H1 (cell line): ENCODE measurements at regions not wholly inside any gene's neighbourhood (a gene's known extent, or its start where the extent isn't known, plus 50 kb on each side); places are given as distances from the start of the nearest gene placed in this dataset.

ENCODE experiments used
- CTCF ChIA-PET: fragments of 300-600 bp; sonication (Branson Sonifier 250); formaldehyde crosslinking; loops from one replicate; lab custom pipeline; 2021; ENCODE audit not compliant: partially characterized antibody; lab: Charles Lee
- POLR2A ChIA-PET: fragments of 300-600 bp; sonication (Branson Sonifier 250); formaldehyde crosslinking; loops from one replicate; lab custom pipeline; 2021; ENCODE audit warnings: inconsistent platforms; ENCODE audit not compliant: partially characterized antibody; lab: Charles Lee
- DNase-seq, 2 experiments: peaks; one replicate each; pipeline versions ENCODE4 v3.0.0 to v3.0.0-alpha.2; 2010 to 2022; ENCODE audit warnings: low spot score in 2 of 2, low read depth in 1 of 2, mixed read lengths in 1 of 2
- FAIRE-seq: peaks from 2 replicates; lab custom pipeline; 2011; peaks lifted over from hg19 to GRCh38; lab: Jason Lieb, UNC
- H2AFZ ChIP-seq: 2 replicates; pipeline ENCODE4 v1.8.1; 2012; ENCODE audit warnings: low read length, inconsistent platforms
- H2AK5ac ChIP-seq: 2 replicates; pipeline ENCODE4 v1.6.1; 2013; ENCODE audit warnings: low read depth, low read length
- H2BK120ac ChIP-seq: replicated peaks from 2 replicates; pipeline ENCODE3; 2013; ENCODE audit warnings: low read depth, low read length, inconsistent platforms
- H2BK12ac ChIP-seq: 2 replicates; pipeline ENCODE4 v1.6.1; 2013; ENCODE audit warnings: low read depth, low read length
- H2BK15ac ChIP-seq: 2 replicates; pipeline ENCODE4 v1.6.1; 2013; ENCODE audit warnings: low read length
- H2BK20ac ChIP-seq: 2 replicates; pipeline ENCODE4 v1.6.1; 2013; ENCODE audit warnings: low read length
- H2BK5ac ChIP-seq: 2 replicates; pipeline ENCODE4 v1.6.1; 2013; ENCODE audit warnings: low read depth, low read length
- H3K14ac ChIP-seq: 2 replicates; pipeline ENCODE4 v1.6.1; 2013; ENCODE audit warnings: inconsistent platforms; ENCODE audit not compliant: insufficient read length
- H3K18ac ChIP-seq: 2 replicates; pipeline ENCODE4 v1.6.1; 2013; ENCODE audit warnings: low read length; ENCODE audit errors: extremely low read depth
- H3K23ac ChIP-seq: 2 replicates; pipeline ENCODE4 v1.6.1; 2013; ENCODE audit warnings: inconsistent platforms; ENCODE audit not compliant: insufficient read length
- H3K23me2 ChIP-seq: 2 replicates; pipeline ENCODE4 v1.6.1; 2013; ENCODE audit warnings: low read depth, low read length
- H3K27ac ChIP-seq: 2 replicates; pipeline ENCODE4 v1.6.1; 2011; ENCODE audit warnings: low read depth, low read length, inconsistent platforms
- H3K27me3 ChIP-seq, 4 experiments: replicated peaks in 1 of 4; 1 replicate in 1 of 4; 2 replicates in 3 of 4; pipeline versions ENCODE4 v1.6.1 to v1.8.1; 2011 to 2013; ENCODE audit warnings: low read length in 3 of 4, mild to moderate bottlenecking in 3 of 4, inconsistent platforms in 2 of 4, mixed read lengths in 2 of 4, moderate library complexity in 1 of 4; ENCODE audit not compliant: control insufficient read depth in 3 of 4, insufficient read depth in 3 of 4; ENCODE audit errors: extremely low read depth in 1 of 4
- H3K36me3 ChIP-seq, 4 experiments: 2 replicates each; pipeline versions ENCODE4 v1.6.1 to v1.8.1; 2011 to 2013; ENCODE audit warnings: mild to moderate bottlenecking in 4 of 4, low read length in 3 of 4, moderate library complexity in 2 of 4, control low read depth in 1 of 4, inconsistent platforms in 1 of 4; ENCODE audit not compliant: insufficient read depth in 4 of 4, control insufficient read depth in 2 of 4
- H3K4ac ChIP-seq: replicated peaks from 2 replicates; pipeline ENCODE3; 2013; ENCODE audit warnings: low read length, low read depth, mixed read lengths, inconsistent platforms; ENCODE audit not compliant: insufficient read length
- H3K4me1 ChIP-seq, 4 experiments: replicated peaks in 1 of 4; 1 replicate in 1 of 4; 2 replicates in 3 of 4; pipeline versions ENCODE4 v1.6.1 to v1.8.1; 2011 to 2013; ENCODE audit warnings: low read length in 3 of 4, inconsistent platforms in 2 of 4, mixed read lengths in 1 of 4; ENCODE audit not compliant: insufficient read depth in 4 of 4, control insufficient read depth in 3 of 4
- H3K4me2 ChIP-seq, 2 experiments: 2 replicates each; pipeline versions ENCODE4 v1.6.1 to v1.8.1; 2011 to 2013; ENCODE audit warnings: low read depth in 2 of 2, low read length in 2 of 2, control low read depth in 1 of 2, inconsistent platforms in 1 of 2, mild to moderate bottlenecking in 1 of 2; ENCODE audit not compliant: insufficient read depth in 1 of 2
- H3K4me3 ChIP-seq, 4 experiments: fragments of 200-600, 300-600 bp in 1 of 4; sonication (generic), shearing (Covaris generic), sonication (Bioruptor Twin) in 1 of 4; 2 replicates each; pipeline versions ENCODE4 v1.5.1 to v1.8.1; 2011 to 2016; ENCODE audit warnings: low read length in 4 of 4, low read depth in 3 of 4, control low read depth in 2 of 4, inconsistent platforms in 2 of 4, mild to moderate bottlenecking in 2 of 4, mixed read lengths in 1 of 4, moderate library complexity in 1 of 4; ENCODE audit not compliant: insufficient read depth in 2 of 4; ENCODE audit errors: extremely low read depth in 1 of 4
- H3K56ac ChIP-seq: replicated peaks from 2 replicates; pipeline ENCODE3; 2013; ENCODE audit warnings: low read depth, mild to moderate bottlenecking, mixed read lengths, low read length, inconsistent platforms; ENCODE audit not compliant: insufficient read length
- H3K79me1 ChIP-seq: 2 replicates; pipeline ENCODE4 v1.6.1; 2013; ENCODE audit warnings: low read depth, low read length, control low read depth
- H3K79me2 ChIP-seq, 2 experiments: 2 replicates each; pipeline versions ENCODE4 v1.6.1 to v1.8.1; 2012 to 2013; ENCODE audit warnings: low read length in 2 of 2, mild to moderate bottlenecking in 2 of 2, inconsistent platforms in 1 of 2; ENCODE audit not compliant: insufficient read depth in 2 of 2, control insufficient read depth in 1 of 2
- H3K9ac ChIP-seq, 4 experiments: replicated peaks in 1 of 4; 1 replicate in 1 of 4; 2 replicates in 3 of 4; pipeline versions ENCODE4 v1.6.1 to v1.8.1; 2011 to 2013; ENCODE audit warnings: low read depth in 3 of 4, low read length in 3 of 4, control low read depth in 2 of 4, mild to moderate bottlenecking in 2 of 4, moderate library complexity in 2 of 4, inconsistent platforms in 1 of 4; ENCODE audit errors: extremely low read depth in 1 of 4
- H3K9me3 ChIP-seq, 2 experiments: 2 replicates each; pipeline versions ENCODE4 v1.6.1 to v1.8.1; 2012 to 2013; ENCODE audit warnings: mild to moderate bottlenecking in 2 of 2, moderate library complexity in 2 of 2, control low read depth in 1 of 2, inconsistent platforms in 1 of 2, low read depth in 1 of 2, low read length in 1 of 2, mixed read lengths in 1 of 2; ENCODE audit not compliant: insufficient read depth in 2 of 2
- H4K20me1 ChIP-seq, 2 experiments: replicated peaks in 1 of 2; 2 replicates each; pipeline versions ENCODE3 to v1.8.1; 2011 to 2013; ENCODE audit warnings: inconsistent platforms in 2 of 2, low read length in 2 of 2, mild to moderate bottlenecking in 1 of 2; ENCODE audit not compliant: insufficient read depth in 2 of 2, control insufficient read depth in 1 of 2
- H4K5ac ChIP-seq: 2 replicates; pipeline ENCODE4 v1.6.1; 2013; ENCODE audit warnings: low read length, low read depth, mixed read lengths, inconsistent platforms; ENCODE audit not compliant: insufficient read length
- H4K8ac ChIP-seq: 2 replicates; pipeline ENCODE4 v1.8.0; 2013; ENCODE audit warnings: mild to moderate bottlenecking, moderate library complexity, low read length, inconsistent platforms; ENCODE audit not compliant: insufficient read depth; ENCODE audit errors: extremely low read depth
- H4K91ac ChIP-seq: replicated peaks from 2 replicates; pipeline ENCODE3; 2013; ENCODE audit warnings: low read length, mixed read lengths, inconsistent platforms; ENCODE audit not compliant: insufficient read length
- WGBS, 2 experiments: shearing (Covaris generic) in 1 of 2; methylation state at CpG; one replicate each; pipeline versions ENCODE4 v1.1.6 to v1.1.7; 2013 to 2015; ENCODE audit warnings: low lambda C conversion rate in 2 of 2, mixed read lengths in 2 of 2, inconsistent platforms in 1 of 2, low coverage in 1 of 2, missing lambda C conversion rate in 1 of 2; ENCODE audit not compliant: insufficient replicate concordance in 2 of 2, insufficient coverage in 1 of 2, insufficient read length in 1 of 2; ENCODE audit errors: extremely low coverage in 1 of 2, missing lambda C conversion rate in 1 of 2; 5-methylcytosine and 5-hydroxymethylcytosine counted together
- TF ChIP-seq, protein P1 (sequence below): fragments of 300-600 bp; sonication (generic); IDR thresholded peaks from 2 replicates; pipeline ENCODE4 v1.7.1; 2012; ENCODE audit warnings: low read length, moderate library complexity, mild to moderate bottlenecking, inconsistent platforms; ENCODE audit not compliant: insufficient replicate concordance

DNA sequence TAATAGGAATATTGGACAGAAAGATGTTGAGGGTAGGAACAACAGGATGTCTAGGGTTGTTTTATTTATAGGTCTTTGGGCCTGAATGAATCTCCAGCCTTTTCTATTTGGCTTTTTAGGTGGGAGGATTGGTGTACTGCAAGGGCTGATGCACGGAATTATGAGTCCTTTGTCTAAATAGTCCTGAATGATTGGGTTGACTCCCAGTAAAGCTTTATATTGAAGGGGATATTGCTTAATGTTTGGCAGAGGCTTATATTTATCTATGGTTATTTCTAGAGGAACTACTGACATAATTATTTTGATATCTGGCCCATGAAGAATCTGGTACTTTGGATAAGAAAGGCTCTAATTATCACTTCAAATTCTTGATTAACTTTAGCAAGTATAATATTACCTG, 253.6 kb upstream of the AVPR1A start:
- no peak overlapping the region for H2BK120ac ChIP-seq
- no peak overlapping the region for H3K56ac ChIP-seq
- no peak overlapping the region for H3K18ac ChIP-seq
- no peak overlapping the region for H2AFZ ChIP-seq
- H3K23ac ChIP-seq, result no peak overlapping the region
- no peak for FAIRE-seq
- H3K4me2 ChIP-seq, result no peak overlapping the region
- H3K9me3 ChIP-seq, result no peaks in the 10 kb centered on the region
- no peak for DNase-seq
- no peak overlapping the region for H4K5ac ChIP-seq
- CTCF ChIA-PET, result interaction anchor here (1.4 kb wide), 1 partner anchor 128 kb away, joined by 3 read pairs; no protein-coding TSS in a partner anchor
- H2BK5ac ChIP-seq, result no peak overlapping the region
- H3K14ac ChIP-seq, result no peak overlapping the region
- no peak overlapping the region for H4K8ac ChIP-seq
- H2BK20ac ChIP-seq, result no peak overlapping the region
- H3K23me2 ChIP-seq, result no peaks in the 10 kb centered on the region
- no peak overlapping the region for H3K27ac ChIP-seq
- H3K79me2 ChIP-seq, result no peaks in the 10 kb centered on the region
- no peak overlapping the region for H2BK12ac ChIP-seq
- WGBS, 2 experiments, result no CpG with 5 or more reads among the region's 1 CpG
- H3K36me3 ChIP-seq, result no peaks in the 10 kb centered on the region
- H3K4me1 ChIP-seq, result no peaks in the 10 kb centered on the region
- no peaks in the 10 kb centered on the region for H3K27me3 ChIP-seq
- no peak overlapping the region for H4K91ac ChIP-seq
- POLR2A ChIA-PET, result no interaction called here
- H3K4me3 ChIP-seq, result no peak overlapping the region
- H3K79me1 ChIP-seq, result no peaks in the 10 kb centered on the region
- no peak overlapping the region for H3K9ac ChIP-seq
- no peak overlapping the region for H2AK5ac ChIP-seq
- H4K20me1 ChIP-seq, result no peaks in the 10 kb centered on the region
- no peak overlapping the region for H3K4ac ChIP-seq
- H2BK15ac ChIP-seq, result no peak overlapping the region
- TF ChIP-seq, protein P1, sequence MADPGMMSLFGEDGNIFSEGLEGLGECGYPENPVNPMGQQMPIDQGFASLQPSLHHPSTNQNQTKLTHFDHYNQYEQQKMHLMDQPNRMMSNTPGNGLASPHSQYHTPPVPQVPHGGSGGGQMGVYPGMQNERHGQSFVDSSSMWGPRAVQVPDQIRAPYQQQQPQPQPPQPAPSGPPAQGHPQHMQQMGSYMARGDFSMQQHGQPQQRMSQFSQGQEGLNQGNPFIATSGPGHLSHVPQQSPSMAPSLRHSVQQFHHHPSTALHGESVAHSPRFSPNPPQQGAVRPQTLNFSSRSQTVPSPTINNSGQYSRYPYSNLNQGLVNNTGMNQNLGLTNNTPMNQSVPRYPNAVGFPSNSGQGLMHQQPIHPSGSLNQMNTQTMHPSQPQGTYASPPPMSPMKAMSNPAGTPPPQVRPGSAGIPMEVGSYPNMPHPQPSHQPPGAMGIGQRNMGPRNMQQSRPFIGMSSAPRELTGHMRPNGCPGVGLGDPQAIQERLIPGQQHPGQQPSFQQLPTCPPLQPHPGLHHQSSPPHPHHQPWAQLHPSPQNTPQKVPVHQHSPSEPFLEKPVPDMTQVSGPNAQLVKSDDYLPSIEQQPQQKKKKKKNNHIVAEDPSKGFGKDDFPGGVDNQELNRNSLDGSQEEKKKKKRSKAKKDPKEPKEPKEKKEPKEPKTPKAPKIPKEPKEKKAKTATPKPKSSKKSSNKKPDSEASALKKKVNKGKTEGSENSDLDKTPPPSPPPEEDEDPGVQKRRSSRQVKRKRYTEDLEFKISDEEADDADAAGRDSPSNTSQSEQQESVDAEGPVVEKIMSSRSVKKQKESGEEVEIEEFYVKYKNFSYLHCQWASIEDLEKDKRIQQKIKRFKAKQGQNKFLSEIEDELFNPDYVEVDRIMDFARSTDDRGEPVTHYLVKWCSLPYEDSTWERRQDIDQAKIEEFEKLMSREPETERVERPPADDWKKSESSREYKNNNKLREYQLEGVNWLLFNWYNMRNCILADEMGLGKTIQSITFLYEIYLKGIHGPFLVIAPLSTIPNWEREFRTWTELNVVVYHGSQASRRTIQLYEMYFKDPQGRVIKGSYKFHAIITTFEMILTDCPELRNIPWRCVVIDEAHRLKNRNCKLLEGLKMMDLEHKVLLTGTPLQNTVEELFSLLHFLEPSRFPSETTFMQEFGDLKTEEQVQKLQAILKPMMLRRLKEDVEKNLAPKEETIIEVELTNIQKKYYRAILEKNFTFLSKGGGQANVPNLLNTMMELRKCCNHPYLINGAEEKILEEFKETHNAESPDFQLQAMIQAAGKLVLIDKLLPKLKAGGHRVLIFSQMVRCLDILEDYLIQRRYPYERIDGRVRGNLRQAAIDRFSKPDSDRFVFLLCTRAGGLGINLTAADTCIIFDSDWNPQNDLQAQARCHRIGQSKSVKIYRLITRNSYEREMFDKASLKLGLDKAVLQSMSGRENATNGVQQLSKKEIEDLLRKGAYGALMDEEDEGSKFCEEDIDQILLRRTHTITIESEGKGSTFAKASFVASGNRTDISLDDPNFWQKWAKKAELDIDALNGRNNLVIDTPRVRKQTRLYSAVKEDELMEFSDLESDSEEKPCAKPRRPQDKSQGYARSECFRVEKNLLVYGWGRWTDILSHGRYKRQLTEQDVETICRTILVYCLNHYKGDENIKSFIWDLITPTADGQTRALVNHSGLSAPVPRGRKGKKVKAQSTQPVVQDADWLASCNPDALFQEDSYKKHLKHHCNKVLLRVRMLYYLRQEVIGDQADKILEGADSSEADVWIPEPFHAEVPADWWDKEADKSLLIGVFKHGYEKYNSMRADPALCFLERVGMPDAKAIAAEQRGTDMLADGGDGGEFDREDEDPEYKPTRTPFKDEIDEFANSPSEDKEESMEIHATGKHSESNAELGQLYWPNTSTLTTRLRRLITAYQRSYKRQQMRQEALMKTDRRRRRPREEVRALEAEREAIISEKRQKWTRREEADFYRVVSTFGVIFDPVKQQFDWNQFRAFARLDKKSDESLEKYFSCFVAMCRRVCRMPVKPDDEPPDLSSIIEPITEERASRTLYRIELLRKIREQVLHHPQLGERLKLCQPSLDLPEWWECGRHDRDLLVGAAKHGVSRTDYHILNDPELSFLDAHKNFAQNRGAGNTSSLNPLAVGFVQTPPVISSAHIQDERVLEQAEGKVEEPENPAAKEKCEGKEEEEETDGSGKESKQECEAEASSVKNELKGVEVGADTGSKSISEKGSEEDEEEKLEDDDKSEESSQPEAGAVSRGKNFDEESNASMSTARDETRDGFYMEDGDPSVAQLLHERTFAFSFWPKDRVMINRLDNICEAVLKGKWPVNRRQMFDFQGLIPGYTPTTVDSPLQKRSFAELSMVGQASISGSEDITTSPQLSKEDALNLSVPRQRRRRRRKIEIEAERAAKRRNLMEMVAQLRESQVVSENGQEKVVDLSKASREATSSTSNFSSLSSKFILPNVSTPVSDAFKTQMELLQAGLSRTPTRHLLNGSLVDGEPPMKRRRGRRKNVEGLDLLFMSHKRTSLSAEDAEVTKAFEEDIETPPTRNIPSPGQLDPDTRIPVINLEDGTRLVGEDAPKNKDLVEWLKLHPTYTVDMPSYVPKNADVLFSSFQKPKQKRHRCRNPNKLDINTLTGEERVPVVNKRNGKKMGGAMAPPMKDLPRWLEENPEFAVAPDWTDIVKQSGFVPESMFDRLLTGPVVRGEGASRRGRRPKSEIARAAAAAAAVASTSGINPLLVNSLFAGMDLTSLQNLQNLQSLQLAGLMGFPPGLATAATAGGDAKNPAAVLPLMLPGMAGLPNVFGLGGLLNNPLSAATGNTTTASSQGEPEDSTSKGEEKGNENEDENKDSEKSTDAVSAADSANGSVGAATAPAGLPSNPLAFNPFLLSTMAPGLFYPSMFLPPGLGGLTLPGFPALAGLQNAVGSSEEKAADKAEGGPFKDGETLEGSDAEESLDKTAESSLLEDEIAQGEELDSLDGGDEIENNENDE, result no peak
